ENCODE measurements at regions not wholly inside any gene's neighbourhood (a gene's known extent, or its start where the extent isn't known, plus 50 kb on each side); places are given as distances from the start of the nearest gene placed in this dataset.

- TF ChIP-seq SIN3A (IDR thresholded peaks at IDR 0.05; ENCODE audit: borderline replicate concordance, insufficient read depth, low read length) (no peak), POLR2AphosphoS5 (IDR thresholded peaks at IDR 0.05; ENCODE audit: low read depth, low read length) (no peak), TAF1 (IDR thresholded peaks at IDR 0.05; ENCODE audit: borderline replicate concordance, insufficient read depth, low read length) (no peak)
- TF ChIP-seq, protein P1, sequence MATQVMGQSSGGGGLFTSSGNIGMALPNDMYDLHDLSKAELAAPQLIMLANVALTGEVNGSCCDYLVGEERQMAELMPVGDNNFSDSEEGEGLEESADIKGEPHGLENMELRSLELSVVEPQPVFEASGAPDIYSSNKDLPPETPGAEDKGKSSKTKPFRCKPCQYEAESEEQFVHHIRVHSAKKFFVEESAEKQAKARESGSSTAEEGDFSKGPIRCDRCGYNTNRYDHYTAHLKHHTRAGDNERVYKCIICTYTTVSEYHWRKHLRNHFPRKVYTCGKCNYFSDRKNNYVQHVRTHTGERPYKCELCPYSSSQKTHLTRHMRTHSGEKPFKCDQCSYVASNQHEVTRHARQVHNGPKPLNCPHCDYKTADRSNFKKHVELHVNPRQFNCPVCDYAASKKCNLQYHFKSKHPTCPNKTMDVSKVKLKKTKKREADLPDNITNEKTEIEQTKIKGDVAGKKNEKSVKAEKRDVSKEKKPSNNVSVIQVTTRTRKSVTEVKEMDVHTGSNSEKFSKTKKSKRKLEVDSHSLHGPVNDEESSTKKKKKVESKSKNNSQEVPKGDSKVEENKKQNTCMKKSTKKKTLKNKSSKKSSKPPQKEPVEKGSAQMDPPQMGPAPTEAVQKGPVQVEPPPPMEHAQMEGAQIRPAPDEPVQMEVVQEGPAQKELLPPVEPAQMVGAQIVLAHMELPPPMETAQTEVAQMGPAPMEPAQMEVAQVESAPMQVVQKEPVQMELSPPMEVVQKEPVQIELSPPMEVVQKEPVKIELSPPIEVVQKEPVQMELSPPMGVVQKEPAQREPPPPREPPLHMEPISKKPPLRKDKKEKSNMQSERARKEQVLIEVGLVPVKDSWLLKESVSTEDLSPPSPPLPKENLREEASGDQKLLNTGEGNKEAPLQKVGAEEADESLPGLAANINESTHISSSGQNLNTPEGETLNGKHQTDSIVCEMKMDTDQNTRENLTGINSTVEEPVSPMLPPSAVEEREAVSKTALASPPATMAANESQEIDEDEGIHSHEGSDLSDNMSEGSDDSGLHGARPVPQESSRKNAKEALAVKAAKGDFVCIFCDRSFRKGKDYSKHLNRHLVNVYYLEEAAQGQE (IDR thresholded peaks at IDR 0.05; ENCODE audit: insufficient read depth in 1 of 2, low read depth in 2 of 2, low read length in 2 of 2): no peak
Observed at GRCh38 chr1:38555594-38555993, 304.0 kb downstream of the RRAGC start.

All from PFSK-1 (cell line).